H9 (cell line): ENCODE measurements at regions not wholly inside any gene's neighbourhood (a gene's known extent, or its start where the extent isn't known, plus 50 kb on each side); places are given as distances from the start of the nearest gene placed in this dataset.

Source experiments
- DNase-seq: peaks from one replicate; pipeline ENCODE4 v3.0.0-alpha.2; 2017
- H2AFZ ChIP-seq: one replicate; pipeline ENCODE4 v1.6.1; 2013; ENCODE audit warnings: mild to moderate bottlenecking, low read length, control low read depth, moderate library complexity
- H2AK5ac ChIP-seq: 2 replicates; pipeline ENCODE4 v1.6.1; 2013; ENCODE audit warnings: low read length, control low read depth, mixed read lengths; ENCODE audit not compliant: insufficient read length
- H2BK120ac ChIP-seq: one replicate; pipeline ENCODE4 v1.6.1; 2013; ENCODE audit warnings: low read depth, mild to moderate bottlenecking, low read length, control low read depth, inconsistent platforms; ENCODE audit not compliant: poor library complexity, severe bottlenecking
- H2BK12ac ChIP-seq: 2 replicates; pipeline ENCODE4 v1.6.1; 2013; ENCODE audit warnings: low read length, control low read depth, mixed read lengths, low read depth; ENCODE audit not compliant: insufficient read length
- H2BK15ac ChIP-seq: 2 replicates; pipeline ENCODE4 v1.6.1; 2013; ENCODE audit warnings: low read depth, low read length, control low read depth
- H2BK20ac ChIP-seq: one replicate; pipeline ENCODE4 v1.6.1; 2013; ENCODE audit warnings: low read depth, mild to moderate bottlenecking, low read length, control low read depth, inconsistent platforms; ENCODE audit not compliant: poor library complexity, severe bottlenecking
- H2BK5ac ChIP-seq: 2 replicates; pipeline ENCODE4 v1.6.1; 2013; ENCODE audit warnings: low read length, control low read depth, mixed read lengths; ENCODE audit not compliant: insufficient read length
- H3K14ac ChIP-seq: 2 replicates; pipeline ENCODE4 v1.6.1; 2013; ENCODE audit warnings: low read length, control low read depth; ENCODE audit not compliant: insufficient read depth
- H3K18ac ChIP-seq: 2 replicates; pipeline ENCODE4 v1.6.1; 2013; ENCODE audit warnings: low read depth, mild to moderate bottlenecking, mixed read lengths, low read length, control low read depth; ENCODE audit not compliant: insufficient read length
- H3K23ac ChIP-seq: 2 replicates; pipeline ENCODE4 v1.6.1; 2013; ENCODE audit warnings: low read length, control low read depth, mixed read lengths, low read depth; ENCODE audit not compliant: insufficient read length
- H3K23me2 ChIP-seq: 2 replicates; pipeline ENCODE4 v1.6.1; 2013; ENCODE audit warnings: low read depth, mild to moderate bottlenecking, mixed read lengths, low read length, control low read depth; ENCODE audit not compliant: insufficient read length, poor library complexity, severe bottlenecking
- H3K27ac ChIP-seq: 2 replicates; pipeline ENCODE4 v1.5.1; 2013; ENCODE audit warnings: low read length, control low read depth, mixed read lengths, low read depth; ENCODE audit not compliant: insufficient read length
- H3K27me3 ChIP-seq: 2 replicates; pipeline ENCODE4 v1.6.1; 2013; ENCODE audit warnings: low read length, control low read depth, inconsistent platforms; ENCODE audit not compliant: insufficient read depth
- H3K4ac ChIP-seq: 2 replicates; pipeline ENCODE4 v1.6.1; 2013; ENCODE audit warnings: low read depth, mild to moderate bottlenecking, control low read depth, inconsistent platforms, low read length, moderate library complexity
- H3K4me1 ChIP-seq: 2 replicates; pipeline ENCODE4 v1.6.1; 2013; ENCODE audit warnings: low read length, control low read depth, inconsistent platforms; ENCODE audit not compliant: insufficient read depth
- H3K4me2 ChIP-seq: 2 replicates; pipeline ENCODE4 v1.6.1; 2013; ENCODE audit warnings: low read length, control low read depth, mixed read lengths; ENCODE audit not compliant: insufficient read length, insufficient read depth
- H3K56ac ChIP-seq: 2 replicates; pipeline ENCODE4 v1.6.1; 2013; ENCODE audit warnings: low read depth, mild to moderate bottlenecking, mixed read lengths, low read length, control low read depth; ENCODE audit not compliant: insufficient read length
- H3K79me1 ChIP-seq: 2 replicates; pipeline ENCODE4 v1.6.1; 2013; ENCODE audit warnings: low read depth, mild to moderate bottlenecking, moderate library complexity, low read length, control low read depth, inconsistent platforms; ENCODE audit not compliant: insufficient read depth, poor library complexity, severe bottlenecking
- H3K79me2 ChIP-seq: 2 replicates; pipeline ENCODE4 v1.6.1; 2013; ENCODE audit warnings: low read length, control low read depth, inconsistent platforms; ENCODE audit not compliant: insufficient read depth
- H3K9ac ChIP-seq: 2 replicates; pipeline ENCODE4 v1.6.1; 2013; ENCODE audit warnings: low read length, control low read depth, mixed read lengths; ENCODE audit not compliant: insufficient read length; ENCODE audit errors: extremely low read depth
- H3K9me3 ChIP-seq: one replicate; pipeline ENCODE4 v1.6.1; 2013; ENCODE audit warnings: low read depth, low read length, inconsistent platforms; ENCODE audit not compliant: control insufficient read depth
- H3T11ph ChIP-seq: one replicate; pipeline ENCODE4 v1.6.1; 2013; ENCODE audit warnings: mild to moderate bottlenecking, low read length, control low read depth, inconsistent platforms
- H4K20me1 ChIP-seq: one replicate; pipeline ENCODE4 v1.6.1; 2013; ENCODE audit not compliant: control insufficient read depth, insufficient read length, insufficient read depth
- H4K5ac ChIP-seq: 2 replicates; pipeline ENCODE4 v1.6.1; 2013; ENCODE audit warnings: low read depth, mild to moderate bottlenecking, mixed read lengths, low read length, control low read depth; ENCODE audit not compliant: insufficient read length
- H4K8ac ChIP-seq: replicated peaks from 2 replicates; pipeline ENCODE4 v1.6.1; 2013; ENCODE audit warnings: low read length, control low read depth, mixed read lengths, low read depth; ENCODE audit not compliant: insufficient read length
- H4K91ac ChIP-seq: 2 replicates; pipeline ENCODE4 v1.6.1; 2013; ENCODE audit warnings: low read depth, mild to moderate bottlenecking, moderate library complexity, mixed read lengths, low read length, control low read depth; ENCODE audit not compliant: insufficient read length
- H3K27ac Mint-ChIP-seq, 3 experiments: 2 replicates in 2 of 3; 3 replicates in 1 of 3; pipeline ENCODE4 v1.8.0; 2020 to 2021; ENCODE audit warnings: mixed read lengths in 3 of 3, mild to moderate bottlenecking in 1 of 3, moderate library complexity in 1 of 3
- H3K27me3 Mint-ChIP-seq: 2 replicates; pipeline ENCODE4 v1.8.0; 2021; ENCODE audit warnings: low read depth, mild to moderate bottlenecking, moderate library complexity, mixed read lengths
- H3K36me3 Mint-ChIP-seq, 3 experiments: 2 replicates in 2 of 3; 3 replicates in 1 of 3; pipeline ENCODE4 v1.8.0; 2020 to 2021; ENCODE audit warnings: low read depth in 3 of 3, mixed read lengths in 3 of 3; ENCODE audit not compliant: insufficient read depth in 1 of 3
- H3K4me1 Mint-ChIP-seq, 2 experiments: 2 replicates each; pipeline ENCODE4 v1.8.0; 2020; ENCODE audit warnings: mixed read lengths in 2 of 2
- H3K4me3 Mint-ChIP-seq, 2 experiments: 2 replicates in 1 of 2; 3 replicates in 1 of 2; pipeline ENCODE4 v1.8.0; 2020 to 2021; ENCODE audit warnings: mild to moderate bottlenecking in 2 of 2, mixed read lengths in 2 of 2, moderate library complexity in 1 of 2
- H3K9me3 Mint-ChIP-seq, 2 experiments: 2 replicates in 1 of 2; 3 replicates in 1 of 2; pipeline ENCODE4 v1.8.0; 2020; ENCODE audit warnings: mild to moderate bottlenecking in 2 of 2, mixed read lengths in 2 of 2, moderate library complexity in 1 of 2
- CTCF ChIP-seq: fragments of 200-600 bp; sonication (generic); conservative IDR thresholded peaks from 3 replicates; pipeline ENCODE4 v1.8.0; 2021; ENCODE audit warnings: antibody characterized with exemption, mild to moderate bottlenecking
- WGBS: extraction: QIAGEN DNeasy Blood & Tissue Kit; methylation state at CpG from one replicate; pipeline ENCODE4 v1.1.7; 2013; ENCODE audit warnings: missing lambda C conversion rate, low lambda C conversion rate, mixed read lengths; ENCODE audit not compliant: insufficient read length; ENCODE audit errors: extremely low coverage; 5-methylcytosine and 5-hydroxymethylcytosine counted together

- no peak overlapping the region for H3K4me3 Mint-ChIP-seq
- TF ChIP-seq CTCF: no peak
- Histone ChIP-seq H3K56ac (no peak overlapping the region), H4K8ac (no peak overlapping the region), H3K27ac (no peak overlapping the region), H3K27me3 (no peaks in the 10 kb centered on the region), H4K91ac (no peak overlapping the region), H3K9me3 (no peaks in the 10 kb centered on the region), H2BK5ac (no peak overlapping the region), H2AK5ac (no peak overlapping the region), H3K4ac (no peak overlapping the region), H2BK20ac (no peak overlapping the region), H3K4me2 (no peak overlapping the region), H2BK15ac (no peak overlapping the region), H4K5ac (no peak overlapping the region), H3K23me2 (no peaks in the 10 kb centered on the region), H3K79me1 (no peaks in the 10 kb centered on the region), H3K23ac (no peak overlapping the region), H2AFZ (no peak overlapping the region), H2BK12ac (no peak overlapping the region), H3K18ac (no peak overlapping the region), H3K79me2 (no peaks in the 10 kb centered on the region), H4K20me1 (no peaks in the 10 kb centered on the region), H3K4me1 (peaks cover 4% of the 10 kb centered on the region; the same call in 1 of the 2 replicates), H3T11ph (no peak overlapping the region), H3K9ac (no peak overlapping the region), H2BK120ac (no peak overlapping the region), H3K14ac (no peak overlapping the region)
- peaks cover 11 to 12% of the 10 kb centered on the region in 2 experiments for H3K4me1 Mint-ChIP-seq
- H3K9me3 Mint-ChIP-seq: no peaks in the 10 kb centered on the region
- H3K27me3 Mint-ChIP-seq: peaks cover 11% of the 10 kb centered on the region
- no peak for DNase-seq
- H3K27ac Mint-ChIP-seq: no peak overlapping the region; a peak in 1 of 7 replicates
- H3K36me3 Mint-ChIP-seq: no peaks in the 10 kb centered on the region
- no CpG with 5 or more reads among the region's 7 CpGs for WGBS
Measured at GRCh38 chr2:129481306-129482219, 497.9 kb upstream of the RAB6C start.
